NCI-H524 (cell line): ENCODE measurements at regions not wholly inside any gene's neighbourhood (a gene's known extent, or its start where the extent isn't known, plus 50 kb on each side); places are given as distances from the start of the nearest gene placed in this dataset.

Experiments used
- DNase-seq, 2 experiments: peaks; one replicate each; lab custom pipeline; 2025; lab: John Stamatoyannopoulos, UW

DNA sequence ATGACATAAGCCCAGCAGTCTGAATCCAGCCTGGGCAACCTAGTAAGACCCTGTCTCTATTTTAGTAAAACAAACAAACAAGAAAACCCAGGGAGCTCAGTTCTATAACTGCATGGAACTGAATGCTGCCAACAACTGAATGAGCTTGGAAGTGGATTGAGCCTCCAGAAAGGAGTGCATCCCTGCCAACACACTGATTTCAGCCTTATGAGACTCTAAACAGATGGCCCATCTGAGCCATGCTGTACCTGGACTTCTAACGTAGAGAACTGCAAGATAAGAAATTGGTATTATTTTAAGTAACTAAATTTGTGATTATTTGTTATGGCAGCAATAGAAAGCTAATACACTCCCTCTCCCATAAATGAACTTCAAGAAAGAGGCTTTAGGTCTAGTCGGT is 150.4 kb upstream of the RAI14 start:
- DNase-seq, result no peak

DNA sequence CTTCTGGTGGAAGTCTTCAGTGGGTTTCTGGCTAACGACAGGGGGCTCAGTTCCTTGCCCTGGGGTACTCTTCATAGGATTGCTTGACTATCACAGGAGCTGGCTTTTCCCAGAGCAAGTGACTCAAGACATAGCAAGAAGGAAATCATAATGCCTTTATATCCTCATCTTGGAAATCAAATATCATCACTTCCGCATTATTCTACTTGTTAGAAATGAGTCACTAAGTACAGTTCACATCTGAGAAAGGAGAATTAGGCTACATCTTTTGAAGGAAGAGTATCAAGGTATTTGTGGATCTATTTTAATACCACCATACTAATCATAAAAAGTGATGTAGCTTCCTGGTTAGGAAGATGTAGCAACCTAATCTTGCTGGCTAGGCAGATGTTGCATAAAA is 148.2 kb upstream of the RAI14 start:
- DNase-seq, result no peak

DNA sequence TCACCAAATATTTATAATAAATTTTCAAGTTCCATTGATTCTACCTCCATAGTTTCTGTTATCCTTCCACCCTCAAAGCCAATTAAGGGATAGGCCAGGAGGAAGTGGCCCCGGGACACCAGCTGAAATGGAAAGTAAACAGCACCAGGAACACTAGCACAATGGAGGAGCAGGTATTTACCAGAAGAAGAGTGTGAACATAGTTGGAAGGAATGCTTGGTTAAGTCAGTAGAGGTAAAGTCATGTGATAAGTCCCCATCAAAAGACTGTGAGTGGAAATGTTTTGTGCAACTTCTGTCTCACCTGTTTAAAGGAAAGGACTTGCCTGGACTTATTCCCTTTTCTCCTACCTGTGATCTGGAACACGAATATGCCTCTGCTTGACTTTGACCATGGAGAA is 146.7 kb upstream of the RAI14 start:
- DNase-seq, result no peak

- DNase-seq, result no peak
These were observed 146.1 kb upstream of the RAI14 start for GRCh38 chr5:34510002-34510401.

DNA sequence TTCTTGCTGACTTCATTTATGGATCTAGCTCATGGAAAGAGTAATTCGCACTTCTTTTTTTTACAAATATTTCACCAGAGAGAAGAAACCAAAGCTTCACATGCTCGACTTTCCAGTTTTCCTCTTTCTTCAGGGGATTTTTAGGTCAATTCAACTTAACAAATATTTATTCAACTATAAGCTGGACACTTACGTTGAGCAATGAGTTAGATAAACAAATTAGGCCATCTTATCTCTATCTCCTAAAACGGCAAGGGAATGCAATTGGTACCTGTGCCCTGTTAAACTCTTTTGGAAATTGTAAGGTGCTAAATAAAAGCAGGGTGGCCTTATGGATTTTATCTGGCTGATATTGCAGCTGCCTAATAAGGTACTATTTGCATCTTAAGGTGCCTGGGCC is 145.1 kb upstream of the RAI14 start:
- no peak for DNase-seq

DNA sequence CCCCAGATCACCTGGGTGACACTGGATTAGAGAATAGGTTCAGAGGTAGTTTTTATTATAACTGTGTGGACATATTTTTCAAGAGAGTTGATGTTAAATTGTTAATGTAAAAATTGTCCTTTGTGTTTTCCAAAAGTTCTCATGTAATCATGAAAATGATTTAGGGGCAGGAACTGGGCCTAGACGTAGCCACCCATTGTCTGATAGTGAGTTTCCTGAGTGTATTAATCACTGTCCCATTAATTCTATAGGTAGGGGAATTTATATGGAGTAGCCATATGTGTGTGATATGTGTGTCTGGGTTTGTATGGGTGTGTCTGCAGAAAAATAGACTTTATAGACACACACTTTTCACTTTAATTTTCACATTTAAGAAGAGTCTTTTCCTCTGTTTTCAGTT is 144.6 kb upstream of the RAI14 start:
- no peak for DNase-seq

DNA sequence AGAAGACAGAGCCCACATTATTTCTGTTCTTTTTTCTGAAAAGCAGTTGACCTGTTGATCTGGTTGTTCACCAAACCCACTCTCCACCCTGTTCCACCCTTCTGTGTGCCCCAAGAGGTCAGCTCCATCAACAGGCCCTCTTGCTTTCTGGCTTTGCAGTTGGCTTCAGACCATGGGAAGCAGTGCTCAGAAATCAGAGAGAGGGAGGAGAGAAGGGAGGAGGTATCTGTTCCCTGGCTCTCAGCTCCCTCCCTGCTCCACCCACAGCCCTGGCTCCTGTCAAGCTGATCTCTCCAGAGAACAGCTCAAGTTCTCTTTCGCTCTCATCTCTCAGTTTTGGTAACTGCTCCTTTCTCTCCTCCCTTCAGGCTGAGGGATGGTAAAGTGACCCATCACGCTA is 144.2 kb upstream of the RAI14 start:
- DNase-seq, result no peak

GRCh38 chr5:34516166-34516565 is 140.0 kb upstream of the RAI14 start:
- DNase-seq, result no peak

- DNase-seq, result no peak
These were observed 139.4 kb upstream of the RAI14 start for GRCh38 chr5:34516686-34517085.

GRCh38 chr5:34517249-34517648 is 138.9 kb upstream of the RAI14 start:
- DNase-seq, result peak in 1 of 2 experiments; percentile 14

DNA sequence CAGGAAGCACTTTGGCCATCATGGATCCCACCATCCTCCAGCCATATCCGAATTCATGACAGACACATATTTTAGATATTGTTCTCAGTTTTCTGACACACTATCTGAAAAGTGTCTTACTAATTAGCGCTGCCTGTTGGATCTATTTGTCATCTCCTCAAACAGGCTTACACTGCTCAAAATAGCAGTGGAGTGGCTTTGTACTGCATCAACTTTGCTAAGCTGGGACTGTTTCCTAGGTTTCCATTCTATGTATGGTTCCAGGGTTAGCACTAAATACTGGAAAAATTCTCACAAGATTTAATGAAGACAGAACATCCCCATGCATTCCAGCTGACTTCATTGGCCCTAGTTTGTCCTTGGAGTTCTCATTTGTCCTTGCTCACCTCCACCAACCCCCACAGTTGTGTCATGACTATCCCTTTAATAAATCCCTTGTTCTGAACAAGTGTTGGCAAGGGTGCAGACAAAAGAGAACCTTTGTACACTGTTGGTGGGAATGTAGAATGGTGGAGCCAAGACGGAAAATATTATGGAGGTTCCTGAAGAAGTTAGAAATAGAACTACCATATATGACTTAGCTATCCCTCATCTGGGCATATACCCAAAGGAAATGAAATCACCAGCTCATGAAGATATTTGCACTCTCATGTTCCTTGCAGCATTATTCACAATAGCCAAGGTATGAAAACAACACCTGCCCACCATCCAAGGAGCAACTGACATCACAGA is 136.5 kb upstream of the RAI14 start:
- no peak for DNase-seq

DNA sequence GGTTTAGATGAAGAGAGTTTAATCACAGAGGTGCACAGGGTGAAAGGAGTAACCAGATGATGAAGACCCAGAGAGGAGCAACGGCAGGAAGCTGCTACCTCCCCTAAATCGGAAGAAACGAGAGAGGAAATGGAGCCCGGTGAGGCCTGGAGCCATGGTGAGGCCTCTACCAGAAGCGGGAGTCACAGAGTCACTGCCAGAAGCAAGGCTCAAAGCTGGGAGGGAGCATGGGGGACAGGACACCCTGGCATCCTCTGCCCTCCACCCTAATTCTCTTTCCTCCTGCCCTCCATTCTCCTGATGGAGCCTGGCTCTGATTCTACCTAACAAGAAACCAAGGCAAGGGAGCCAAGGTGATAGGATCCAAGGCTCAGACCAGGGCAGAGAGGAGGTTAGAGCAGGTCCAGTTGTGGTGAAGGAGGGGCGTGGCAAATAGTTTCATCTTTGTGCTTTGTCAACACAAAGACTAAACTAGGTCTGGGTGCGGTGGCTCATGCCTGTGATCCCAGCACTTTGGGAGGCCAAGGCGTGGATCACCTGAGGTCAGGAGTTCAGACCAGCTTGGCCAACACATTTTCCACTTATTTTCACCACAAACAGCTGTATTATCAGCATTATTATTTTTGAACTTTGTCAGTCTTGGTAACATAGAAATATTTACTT is 134.4 kb upstream of the RAI14 start:
- DNase-seq, result no peak

- peak; percentile 64 to 82 for DNase-seq
These were observed 133.3 kb upstream of the RAI14 start for GRCh38 chr5:34522599-34523386.

GRCh38 chr5:34523387-34523726 is 132.8 kb upstream of the RAI14 start:
- no peak for DNase-seq

GRCh38 chr5:34524123-34524522 is 132.0 kb upstream of the RAI14 start:
- DNase-seq, result no peak

- DNase-seq, result no peak
These were observed 130.4 kb upstream of the RAI14 start for GRCh38 chr5:34525761-34526160.

GRCh38 chr5:34526682-34527305 is 129.3 kb upstream of the RAI14 start:
- no peak for DNase-seq

GRCh38 chr5:34529581-34530331 is 126.4 kb upstream of the RAI14 start:
- DNase-seq, result no peak

DNA sequence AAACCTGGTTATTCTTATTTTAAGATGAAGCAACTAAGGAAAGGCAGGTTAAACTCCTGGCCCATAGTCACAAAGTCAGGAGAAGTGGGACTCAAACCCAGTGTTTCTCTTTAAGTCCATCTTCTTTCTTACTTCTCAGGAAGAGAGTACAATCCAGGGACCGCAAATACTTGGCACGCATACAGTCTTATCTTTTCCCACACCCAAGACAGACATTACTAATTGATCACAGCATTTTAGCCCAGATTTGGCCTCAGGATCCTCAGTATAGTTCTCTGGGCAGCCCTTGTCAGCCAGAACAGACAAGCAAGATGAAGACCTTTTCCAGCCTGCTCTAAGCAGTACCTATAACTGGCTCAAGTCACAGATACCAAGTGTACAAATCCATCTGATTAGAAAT is 125.5 kb upstream of the RAI14 start:
- DNase-seq, result no peak

DNA sequence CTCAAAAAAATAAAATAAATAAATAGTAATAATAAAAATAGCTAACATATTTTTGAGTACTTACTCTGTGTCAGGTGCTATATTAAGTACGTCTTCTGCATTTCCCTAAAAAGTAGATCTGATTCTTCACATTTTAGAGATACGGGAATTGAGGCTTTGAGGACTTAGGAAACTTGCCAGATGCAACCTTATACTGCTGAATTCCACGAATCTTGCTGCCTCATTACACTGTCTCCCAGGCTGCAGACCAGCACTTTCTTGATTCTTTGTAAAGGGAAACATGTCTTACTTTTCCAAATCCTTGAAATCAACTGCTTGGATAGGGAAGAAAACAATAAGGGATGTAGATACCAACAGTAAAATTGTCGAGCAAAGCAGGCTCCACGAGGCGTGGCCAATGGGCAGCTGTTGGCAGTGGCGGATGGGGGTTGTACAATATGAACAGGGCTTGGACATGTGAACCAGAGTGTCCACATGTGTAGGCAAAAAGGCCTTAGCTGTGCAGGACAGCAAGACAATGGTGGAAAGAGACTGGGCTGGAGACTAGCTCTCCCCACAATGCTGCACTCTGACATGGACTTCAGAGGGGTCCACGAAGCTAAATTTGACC is 124.3 kb upstream of the RAI14 start:
- DNase-seq, result no peak
